ENCODE measurements at regions not wholly inside any gene's neighbourhood (a gene's known extent, or its start where the extent isn't known, plus 50 kb on each side); places are given as distances from the start of the nearest gene placed in this dataset.

- Histone ChIP-seq H3K9ac (ENCODE audit: extremely low read depth, low read length, poor library complexity, severe bottlenecking) (no peak overlapping the region), H3K36me3 (ENCODE audit: control insufficient read depth, insufficient read depth, low read length) (no peaks in the 10 kb centered on the region), H3K27me3 (ENCODE audit: control insufficient read depth, insufficient read depth, low read length, poor library complexity, severe bottlenecking) (no peaks in the 10 kb centered on the region), H3K9me3 (ENCODE audit: control insufficient read depth, low read length) (no peaks in the 10 kb centered on the region), H3K4me3 (ENCODE audit: low read length) (no peak overlapping the region), H3K4me1 (ENCODE audit: control insufficient read depth, insufficient read depth, low read length) (no peaks in the 10 kb centered on the region), H3K27ac (ENCODE audit: low read depth, low read length) (no peak overlapping the region)
- Mint-ChIP-seq H3K4me1 (no peaks in the 10 kb centered on the region), H3K4me3 (no peak overlapping the region), H3K36me3 (ENCODE audit: low read depth) (no peaks in the 10 kb centered on the region), H3K9me3 (peaks cover 3% of the 10 kb centered on the region), H3K27me3 (ENCODE audit: insufficient read depth) (no peaks in the 10 kb centered on the region), H3K27ac (no peak overlapping the region)
- TF ChIP-seq, protein P1, sequence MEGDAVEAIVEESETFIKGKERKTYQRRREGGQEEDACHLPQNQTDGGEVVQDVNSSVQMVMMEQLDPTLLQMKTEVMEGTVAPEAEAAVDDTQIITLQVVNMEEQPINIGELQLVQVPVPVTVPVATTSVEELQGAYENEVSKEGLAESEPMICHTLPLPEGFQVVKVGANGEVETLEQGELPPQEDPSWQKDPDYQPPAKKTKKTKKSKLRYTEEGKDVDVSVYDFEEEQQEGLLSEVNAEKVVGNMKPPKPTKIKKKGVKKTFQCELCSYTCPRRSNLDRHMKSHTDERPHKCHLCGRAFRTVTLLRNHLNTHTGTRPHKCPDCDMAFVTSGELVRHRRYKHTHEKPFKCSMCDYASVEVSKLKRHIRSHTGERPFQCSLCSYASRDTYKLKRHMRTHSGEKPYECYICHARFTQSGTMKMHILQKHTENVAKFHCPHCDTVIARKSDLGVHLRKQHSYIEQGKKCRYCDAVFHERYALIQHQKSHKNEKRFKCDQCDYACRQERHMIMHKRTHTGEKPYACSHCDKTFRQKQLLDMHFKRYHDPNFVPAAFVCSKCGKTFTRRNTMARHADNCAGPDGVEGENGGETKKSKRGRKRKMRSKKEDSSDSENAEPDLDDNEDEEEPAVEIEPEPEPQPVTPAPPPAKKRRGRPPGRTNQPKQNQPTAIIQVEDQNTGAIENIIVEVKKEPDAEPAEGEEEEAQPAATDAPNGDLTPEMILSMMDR (conservative IDR thresholded peaks at IDR 0.05), result no peak
- DNase-seq, result no peak
- 100% methylated on average over 1 of the region's 2 CpGs; no CpG with 5 or more reads in 1 of the 2 experiments for WGBS, 2 experiments (ENCODE audit: insufficient coverage in 1 of 2, insufficient read length in 1 of 2)
Measured at GRCh38 chr13:104954210-104954609, 1581.3 kb downstream of the EFNB2 start.

DNA sequence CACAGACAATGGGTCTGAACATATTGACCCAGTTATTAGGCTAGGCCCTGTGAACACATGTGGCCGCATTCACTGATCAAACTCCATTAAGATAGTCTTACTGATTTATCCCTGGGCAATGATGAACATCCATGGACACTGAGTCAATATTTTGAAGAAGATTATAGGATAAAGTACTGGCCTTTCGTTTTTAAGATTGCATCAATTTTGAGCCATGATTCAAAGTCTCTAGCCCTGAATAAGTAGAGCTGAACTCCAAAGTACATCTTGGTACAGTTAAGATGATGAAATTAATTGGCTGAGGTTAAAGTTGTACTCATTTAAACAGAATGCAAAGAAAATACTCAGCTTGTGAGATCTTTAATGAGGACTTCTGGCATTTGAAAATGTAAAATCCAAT is 1581.9 kb downstream of the EFNB2 start:
- no peak for DNase-seq
- Mint-ChIP-seq H3K36me3 (ENCODE audit: low read depth) (no peaks in the 10 kb centered on the region), H3K27me3 (ENCODE audit: insufficient read depth) (no peaks in the 10 kb centered on the region), H3K4me3 (no peak overlapping the region), H3K27ac (no peak overlapping the region), H3K9me3 (peaks cover 3% of the 10 kb centered on the region), H3K4me1 (no peaks in the 10 kb centered on the region)
- no peak overlapping the region for H3K9ac ChIP-seq (ENCODE audit: extremely low read depth, low read length, poor library complexity, severe bottlenecking)
- no peaks in the 10 kb centered on the region for H3K27me3 ChIP-seq (ENCODE audit: control insufficient read depth, insufficient read depth, low read length, poor library complexity, severe bottlenecking)
- H3K36me3 ChIP-seq (ENCODE audit: control insufficient read depth, insufficient read depth, low read length), result no peaks in the 10 kb centered on the region
- no peaks in the 10 kb centered on the region for H3K9me3 ChIP-seq (ENCODE audit: control insufficient read depth, low read length)
- H3K27ac ChIP-seq (ENCODE audit: low read depth, low read length), result no peak overlapping the region
- 86 to 88% methylated on average over 1 to 2 of the region's 2 CpGs for WGBS, 2 experiments (ENCODE audit: insufficient coverage in 1 of 2, insufficient read length in 1 of 2)
- TF ChIP-seq, protein P1 (conservative IDR thresholded peaks at IDR 0.05), result no peak
- no peak overlapping the region for H3K4me3 ChIP-seq (ENCODE audit: low read length)
- no peaks in the 10 kb centered on the region for H3K4me1 ChIP-seq (ENCODE audit: control insufficient read depth, insufficient read depth, low read length)

- no peak overlapping the region for H3K27ac ChIP-seq (ENCODE audit: low read depth, low read length)
- no peak overlapping the region for H3K4me3 Mint-ChIP-seq
- WGBS, 2 experiments (ENCODE audit: insufficient coverage in 1 of 2, insufficient read length in 1 of 2), result 88 to 98% methylated on average over 6 to 9 of the region's 9 CpGs
- H3K27me3 ChIP-seq (ENCODE audit: control insufficient read depth, insufficient read depth, low read length, poor library complexity, severe bottlenecking), result no peaks in the 10 kb centered on the region
- no peaks in the 10 kb centered on the region for H3K4me1 Mint-ChIP-seq
- no peaks in the 10 kb centered on the region for H3K4me1 ChIP-seq (ENCODE audit: control insufficient read depth, insufficient read depth, low read length)
- H3K36me3 ChIP-seq (ENCODE audit: control insufficient read depth, insufficient read depth, low read length), result no peaks in the 10 kb centered on the region
- H3K4me3 ChIP-seq (ENCODE audit: low read length), result no peak overlapping the region
- H3K9me3 ChIP-seq (ENCODE audit: control insufficient read depth, low read length), result no peaks in the 10 kb centered on the region
- TF ChIP-seq, protein P1 (conservative IDR thresholded peaks at IDR 0.05), result no peak
- no peak overlapping the region for H3K27ac Mint-ChIP-seq
- DNase-seq, result no peak
- no peaks in the 10 kb centered on the region for H3K36me3 Mint-ChIP-seq (ENCODE audit: low read depth)
- H3K27me3 Mint-ChIP-seq (ENCODE audit: insufficient read depth), result no peaks in the 10 kb centered on the region
- no peak overlapping the region for H3K9ac ChIP-seq (ENCODE audit: extremely low read depth, low read length, poor library complexity, severe bottlenecking)
- peaks cover under 1% of the 10 kb centered on the region for H3K9me3 Mint-ChIP-seq
Measured at GRCh38 chr13:104949840-104950740, 1585.4 kb downstream of the EFNB2 start.

All from endodermal cell (in vitro differentiated cells).